ENCODE measurements at regions not wholly inside any gene's neighbourhood (a gene's known extent, or its start where the extent isn't known, plus 50 kb on each side); places are given as distances from the start of the nearest gene placed in this dataset.

DNA sequence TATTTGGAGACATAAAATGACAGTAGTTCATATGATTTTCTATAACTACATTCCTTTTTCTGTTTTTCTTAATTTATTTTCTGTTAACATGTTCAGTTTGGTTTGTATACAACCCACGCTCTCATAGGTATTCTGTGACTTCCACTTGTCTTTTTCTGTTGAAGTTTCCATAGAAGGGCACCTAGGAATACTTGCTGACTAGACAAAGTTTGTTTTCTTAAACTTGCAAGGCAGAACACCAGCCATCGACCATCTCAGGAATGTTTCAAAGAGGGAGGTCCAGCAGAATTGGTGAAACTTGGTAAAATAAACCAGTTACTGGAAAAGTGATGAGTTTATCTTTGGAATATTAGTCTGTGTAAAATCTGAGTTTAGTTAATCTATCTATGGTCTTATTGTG is 403.2 kb upstream of the CADM2 start:
- ATAC-seq = no peak
- no peaks in the 10 kb centered on the region for H3K4me1 ChIP-seq
- intact Hi-C loops (cut with DNase I) = no loop called here
- no peaks in the 10 kb centered on the region for H3K36me3 ChIP-seq
- H3K9me3 ChIP-seq = no peaks in the 10 kb centered on the region
- DNase-seq = no peak
- TF ChIP-seq, protein P1, sequence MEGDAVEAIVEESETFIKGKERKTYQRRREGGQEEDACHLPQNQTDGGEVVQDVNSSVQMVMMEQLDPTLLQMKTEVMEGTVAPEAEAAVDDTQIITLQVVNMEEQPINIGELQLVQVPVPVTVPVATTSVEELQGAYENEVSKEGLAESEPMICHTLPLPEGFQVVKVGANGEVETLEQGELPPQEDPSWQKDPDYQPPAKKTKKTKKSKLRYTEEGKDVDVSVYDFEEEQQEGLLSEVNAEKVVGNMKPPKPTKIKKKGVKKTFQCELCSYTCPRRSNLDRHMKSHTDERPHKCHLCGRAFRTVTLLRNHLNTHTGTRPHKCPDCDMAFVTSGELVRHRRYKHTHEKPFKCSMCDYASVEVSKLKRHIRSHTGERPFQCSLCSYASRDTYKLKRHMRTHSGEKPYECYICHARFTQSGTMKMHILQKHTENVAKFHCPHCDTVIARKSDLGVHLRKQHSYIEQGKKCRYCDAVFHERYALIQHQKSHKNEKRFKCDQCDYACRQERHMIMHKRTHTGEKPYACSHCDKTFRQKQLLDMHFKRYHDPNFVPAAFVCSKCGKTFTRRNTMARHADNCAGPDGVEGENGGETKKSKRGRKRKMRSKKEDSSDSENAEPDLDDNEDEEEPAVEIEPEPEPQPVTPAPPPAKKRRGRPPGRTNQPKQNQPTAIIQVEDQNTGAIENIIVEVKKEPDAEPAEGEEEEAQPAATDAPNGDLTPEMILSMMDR (IDR thresholded peaks at IDR 0.05) = no peak
- 63 to 67% methylated on average over 2 of the region's 2 CpGs for WGBS, 2 donors
- no peaks in the 10 kb centered on the region for H3K27me3 ChIP-seq
- no peak overlapping the region for H3K27ac ChIP-seq
- H3K4me3 ChIP-seq = no peak overlapping the region

DNA sequence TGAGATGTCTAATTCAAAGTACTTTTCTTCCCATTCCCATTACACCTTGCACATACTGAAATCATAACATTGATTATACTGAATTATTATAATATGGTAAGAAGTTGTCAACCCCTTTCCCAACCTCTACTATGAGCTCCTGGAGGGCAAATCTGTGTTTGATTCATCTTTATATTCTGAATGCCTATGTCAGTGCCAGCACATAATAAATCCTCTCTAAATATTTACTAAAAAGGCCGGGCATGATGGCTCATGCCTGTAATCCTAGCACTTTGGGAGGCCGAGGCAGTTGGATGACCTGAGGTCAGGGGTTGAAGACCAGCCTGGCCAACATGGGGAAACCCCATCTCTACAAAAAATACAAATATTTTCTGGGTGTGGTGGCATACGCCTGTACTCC is 392.5 kb upstream of the CADM2 start:
- Histone ChIP-seq H3K4me1 (no peaks in the 10 kb centered on the region), H3K36me3 (no peaks in the 10 kb centered on the region), H3K27ac (no peak overlapping the region), H3K9me3 (peaks cover 0 to 6% (median 0%) of the 10 kb centered on the region in 11 donors), H3K27me3 (no peaks in the 10 kb centered on the region), H3K4me3 (no peak overlapping the region)
- DNase-seq (no peak), ATAC-seq (no peak)
- intact Hi-C loops (cut with DNase I) = no loop called here
- TF ChIP-seq, protein P1 (IDR thresholded peaks at IDR 0.05) = no peak
- 75 to 90% methylated on average over 3 of the region's 3 CpGs for WGBS, 2 donors

DNA sequence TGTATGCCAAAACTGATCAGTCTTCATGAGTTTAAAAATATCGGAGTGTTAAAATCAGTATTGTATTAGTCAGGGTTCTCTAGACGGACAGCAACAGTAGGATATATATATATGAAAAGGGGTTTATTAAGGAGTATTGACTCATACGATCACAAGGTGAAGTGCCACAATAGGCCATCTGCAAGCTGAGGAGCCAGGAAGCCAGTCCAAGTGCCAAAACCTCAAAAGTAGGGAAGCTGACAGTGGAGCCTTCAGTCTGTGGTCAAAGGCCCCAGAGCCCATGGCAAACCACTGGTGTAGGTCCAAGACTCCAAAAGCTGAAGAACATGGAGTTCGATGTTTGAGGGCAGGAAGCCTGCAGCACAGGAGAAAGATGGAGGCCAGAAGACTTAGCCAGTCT is 391.0 kb upstream of the CADM2 start:
- H3K27me3 ChIP-seq = no peaks in the 10 kb centered on the region
- H3K4me3 ChIP-seq = no peak overlapping the region
- TF ChIP-seq, protein P1 (IDR thresholded peaks at IDR 0.05) = no peak
- intact Hi-C loops (cut with DNase I) = no loop called here
- H3K27ac ChIP-seq = no peak overlapping the region
- H3K9me3 ChIP-seq = peaks cover 0 to 9% (median 0%) of the 10 kb centered on the region in 11 donors
- ATAC-seq (no peak), DNase-seq (no peak)
- WGBS, 2 donors = 83 to 91% methylated on average over 4 of the region's 4 CpGs
- H3K36me3 ChIP-seq = no peaks in the 10 kb centered on the region
- no peaks in the 10 kb centered on the region for H3K4me1 ChIP-seq

DNA sequence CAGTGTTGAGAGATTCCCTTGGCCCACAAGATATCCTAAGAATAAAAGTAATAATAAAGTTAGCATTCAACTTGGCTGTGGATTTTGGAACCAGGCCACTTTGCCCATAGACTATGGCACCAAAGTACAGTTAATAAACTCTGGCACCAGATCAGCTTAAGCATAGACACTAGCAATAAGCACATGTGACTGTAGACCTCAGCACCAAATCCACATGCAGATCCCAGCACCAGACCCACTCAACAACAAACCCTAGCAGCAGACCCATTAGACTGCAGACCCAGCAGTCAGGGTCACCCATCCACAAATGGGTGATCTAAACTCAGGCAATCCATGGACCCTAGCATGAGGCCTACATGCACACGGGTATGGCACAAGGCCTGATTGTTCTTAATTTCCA is 384.8 kb upstream of the CADM2 start:
- no peak overlapping the region for H3K4me3 ChIP-seq
- no peaks in the 10 kb centered on the region for H3K36me3 ChIP-seq
- no peak for ATAC-seq
- H3K27ac ChIP-seq = no peak overlapping the region
- DNase-seq = no peak
- intact Hi-C loops (cut with DNase I) = no loop called here
- no peaks in the 10 kb centered on the region for H3K4me1 ChIP-seq
- TF ChIP-seq, protein P1 (IDR thresholded peaks at IDR 0.05) = no peak
- H3K9me3 ChIP-seq = peaks cover 0 to 30% (median 0%) of the 10 kb centered on the region in 11 donors
- WGBS, 2 donors = 71 to 73% methylated on average over 1 of the region's 1 CpG
- no peaks in the 10 kb centered on the region for H3K27me3 ChIP-seq

DNA sequence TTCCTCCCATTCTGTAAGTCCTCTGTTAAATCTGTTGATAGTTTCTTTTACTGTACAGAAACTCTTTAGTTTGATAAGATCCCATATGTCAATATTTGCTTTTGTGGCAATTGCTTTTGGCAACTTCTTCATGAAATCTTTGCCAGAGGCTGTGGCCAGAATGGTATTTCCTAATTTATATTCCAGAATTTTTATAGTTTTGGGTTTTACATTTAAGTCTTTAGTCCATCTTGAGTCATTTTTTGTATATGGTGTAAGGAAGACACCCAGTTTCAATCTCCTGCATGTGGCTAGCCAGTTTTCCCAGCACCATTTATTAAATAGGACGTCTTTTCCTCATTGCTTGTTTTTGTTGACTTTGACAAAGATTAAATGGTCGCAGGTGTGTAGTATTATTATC is 372.4 kb upstream of the CADM2 start:
- no peaks in the 10 kb centered on the region for H3K36me3 ChIP-seq
- TF ChIP-seq, protein P1 (IDR thresholded peaks at IDR 0.05) = no peak
- no peaks in the 10 kb centered on the region for H3K27me3 ChIP-seq
- H3K9me3 ChIP-seq = peaks cover 0 to 16% (median 0%) of the 10 kb centered on the region in 11 donors
- intact Hi-C loops (cut with DNase I) = no loop called here
- ATAC-seq (no peak), DNase-seq (no peak)
- H3K4me1 ChIP-seq = no peaks in the 10 kb centered on the region
- WGBS, 2 donors = 37 to 86% methylated on average over 2 of the region's 2 CpGs
- no peak overlapping the region for H3K27ac ChIP-seq
- H3K4me3 ChIP-seq = no peak overlapping the region
